SK-N-MC (cell line): ENCODE measurements at regions not wholly inside any gene's neighbourhood (a gene's known extent, or its start where the extent isn't known, plus 50 kb on each side); places are given as distances from the start of the nearest gene placed in this dataset.

Experiments used
- DNase-seq: peaks from one replicate; pipeline ENCODE4 v3.0.0-alpha.2; 2011; ENCODE audit warnings: low read depth, low spot score
- H3K27ac ChIP-seq: fragments of 200-600 bp; sonication (generic); 2 replicates; pipeline ENCODE4 v1.5.1; 2016; ENCODE audit warnings: mixed run types
- H3K36me3 ChIP-seq: fragments of 200-600 bp; sonication (generic); 2 replicates; pipeline ENCODE4 v1.6.1; 2017; ENCODE audit warnings: antibody characterized with exemption, low read length, mixed read lengths; ENCODE audit not compliant: insufficient read depth
- H3K4me3 ChIP-seq: fragments of 200-600 bp; sonication (generic); 2 replicates; pipeline ENCODE4 v1.5.1; 2016
- H3K9ac ChIP-seq: fragments of 200-600 bp; sonication (generic); 2 replicates; pipeline ENCODE4 v1.8.0; 2017; ENCODE audit warnings: mixed run types, mixed read lengths; ENCODE audit not compliant: insufficient read length
- H3K9me3 ChIP-seq: fragments of 200-600 bp; sonication (generic); 2 replicates; pipeline ENCODE4 v1.6.1; 2017; ENCODE audit warnings: low read depth, mild to moderate bottlenecking, antibody characterized with exemption, low read length, moderate library complexity, mixed read lengths
- EZH2 ChIP-seq: fragments of 200-600 bp; sonication (generic); IDR thresholded peaks from one replicate; pipeline ENCODE4 v1.6.1; 2017; ENCODE audit warnings: antibody characterized with exemption
- FOXP2 ChIP-seq: optimal IDR thresholded peaks from 2 replicates; pipeline ENCODE3; 2011; ENCODE audit warnings: mild to moderate bottlenecking, moderate library complexity; ENCODE audit not compliant: insufficient read depth; ENCODE audit errors: extremely low read length, control extremely low read depth
- POLR2AphosphoS5 ChIP-seq: IDR thresholded peaks from 2 replicates; pipeline ENCODE4 v1.6.1; 2012; ENCODE audit warnings: mild to moderate bottlenecking, low read depth, low read length, borderline replicate concordance

DNA sequence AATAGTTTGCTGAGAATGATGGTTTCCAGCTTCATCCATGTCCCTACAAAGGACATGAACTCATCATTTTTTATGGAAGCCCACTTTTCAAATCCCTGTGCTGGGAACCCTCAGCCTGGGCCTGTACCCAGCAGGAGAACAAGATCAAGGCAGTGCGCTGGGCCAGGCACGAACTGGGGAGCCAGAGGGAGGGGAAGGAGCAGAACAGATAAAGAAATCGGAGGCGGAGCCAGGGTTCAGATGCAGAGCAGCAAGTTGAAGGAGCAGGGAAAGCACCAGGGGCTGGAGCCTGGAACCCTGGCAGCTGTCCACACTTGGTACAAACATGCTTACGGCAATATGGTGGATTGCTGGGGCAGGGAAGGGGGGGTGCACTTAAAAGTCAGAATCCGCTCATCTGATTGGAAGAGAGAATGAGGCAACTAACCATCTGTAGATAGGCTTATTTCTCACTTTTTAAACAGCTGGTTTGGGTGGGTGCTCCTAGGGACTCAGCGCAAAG is 107.5 kb downstream of the NOG start:
- Histone ChIP-seq H3K36me3 (no peaks in the 10 kb centered on the region), H3K9me3 (no peaks in the 10 kb centered on the region), H3K9ac (no peak overlapping the region), H3K4me3 (no peak overlapping the region), H3K27ac (no peak overlapping the region)
- TF ChIP-seq POLR2AphosphoS5 (no peak), EZH2 (no peak)
- DNase-seq, result no peak

GRCh38 chr17:56707312-56708219 is 114.1 kb downstream of the NOG start:
- DNase-seq, result no peak
- H3K4me3 ChIP-seq, result no peak overlapping the region

DNA sequence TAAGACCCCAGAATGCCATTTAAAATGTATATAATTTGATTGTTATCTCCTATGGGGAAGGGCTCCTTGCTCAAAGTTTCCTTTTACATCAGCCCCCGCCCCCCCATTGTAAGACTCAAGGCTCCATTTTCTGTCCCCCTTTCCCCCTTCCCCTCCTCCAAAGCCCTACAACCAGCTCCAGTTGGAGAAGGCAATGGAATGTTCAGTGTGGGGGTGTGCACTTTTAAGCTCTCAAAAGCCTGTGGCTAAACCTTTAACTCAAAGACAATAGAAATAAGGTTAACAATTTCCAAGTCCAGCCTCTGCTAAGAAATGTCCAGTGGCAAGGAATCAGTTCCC is 114.7 kb downstream of the NOG start:
- Histone ChIP-seq H3K4me3 (no peak overlapping the region), H3K36me3 (no peaks in the 10 kb centered on the region), H3K9ac (no peak overlapping the region), H3K9me3 (no peaks in the 10 kb centered on the region), H3K27ac (no peak overlapping the region)
- DNase-seq, result no peak
- no peak for TF ChIP-seq POLR2AphosphoS5
- TF ChIP-seq FOXP2, result no peak
- TF ChIP-seq EZH2, result no peak

More at GRCh38 chr17:56707312-56708219, 114.1 kb downstream of the NOG start:
- Histone ChIP-seq H3K9me3 (no peaks in the 10 kb centered on the region), H3K27ac (no peak overlapping the region), H3K9ac (no peak overlapping the region), H3K36me3 (no peaks in the 10 kb centered on the region)
- TF ChIP-seq FOXP2, result no peak
- no peak for TF ChIP-seq EZH2
- no peak for TF ChIP-seq POLR2AphosphoS5

DNA sequence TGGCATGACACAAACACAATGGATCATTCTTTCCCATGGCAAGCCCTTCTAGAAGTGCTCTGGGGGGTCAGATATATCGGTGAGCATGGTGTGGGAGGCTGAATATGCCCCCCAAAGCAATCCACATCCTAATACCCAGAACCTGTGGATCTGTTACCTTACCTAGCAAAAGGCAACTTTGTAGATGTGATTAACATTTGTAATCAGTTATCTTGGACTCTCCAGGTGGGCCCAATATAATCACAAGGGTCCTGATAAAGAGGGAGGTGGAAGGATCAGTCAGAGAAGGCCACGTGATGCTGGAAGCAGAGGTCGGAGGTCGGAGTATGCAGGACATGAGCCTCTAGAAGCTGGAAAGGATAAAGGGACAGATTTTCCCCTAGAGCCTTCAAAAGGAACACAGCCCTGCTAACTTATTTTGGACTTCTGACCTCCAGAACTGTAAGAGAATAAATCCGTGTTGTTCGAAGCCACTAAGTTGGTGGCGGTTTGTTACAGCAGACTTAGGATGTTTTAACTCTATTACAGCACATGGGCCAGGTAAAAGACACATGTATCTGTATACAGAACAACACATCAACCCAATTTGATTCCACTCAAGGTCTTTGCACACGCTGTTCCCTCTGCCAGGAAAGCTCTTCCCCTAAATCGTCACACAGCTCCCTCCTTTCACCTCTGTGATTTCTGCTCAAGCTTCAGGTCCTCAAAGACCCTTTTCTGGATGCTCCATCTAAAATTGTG is 115.3 kb downstream of the NOG start:
- no peak overlapping the region for H3K4me3 ChIP-seq
- no peak overlapping the region for H3K27ac ChIP-seq
- no peak for DNase-seq
- TF ChIP-seq FOXP2, result no peak
- TF ChIP-seq EZH2, result no peak
- no peak for TF ChIP-seq POLR2AphosphoS5
- no peak overlapping the region for H3K9ac ChIP-seq
- no peaks in the 10 kb centered on the region for H3K36me3 ChIP-seq
- no peaks in the 10 kb centered on the region for H3K9me3 ChIP-seq

DNA sequence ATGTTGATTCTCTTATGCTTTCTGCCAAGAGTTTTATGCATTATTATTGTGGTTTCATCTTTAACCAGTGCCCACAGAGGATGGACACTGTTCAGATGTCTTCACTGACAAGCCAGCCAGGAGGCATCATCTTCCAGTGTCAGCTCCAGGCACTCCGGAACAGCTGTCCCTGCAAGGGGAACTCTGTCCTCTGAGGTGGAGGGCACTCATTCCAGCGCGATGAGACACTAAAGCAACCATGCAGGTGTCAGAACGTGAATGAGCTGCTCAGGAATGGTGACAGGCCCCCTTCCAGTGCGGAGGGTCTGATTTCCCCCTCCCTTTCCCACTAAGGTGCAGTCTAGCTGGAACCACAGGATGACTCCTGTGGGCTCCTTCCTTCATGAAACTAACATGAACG is 117.5 kb downstream of the NOG start:
- Histone ChIP-seq H3K4me3 (no peak overlapping the region), H3K9me3 (no peaks in the 10 kb centered on the region), H3K36me3 (no peaks in the 10 kb centered on the region), H3K9ac (no peak overlapping the region), H3K27ac (no peak overlapping the region)
- DNase-seq, result no peak
- no peak for TF ChIP-seq EZH2
- no peak for TF ChIP-seq FOXP2
- no peak for TF ChIP-seq POLR2AphosphoS5

DNA sequence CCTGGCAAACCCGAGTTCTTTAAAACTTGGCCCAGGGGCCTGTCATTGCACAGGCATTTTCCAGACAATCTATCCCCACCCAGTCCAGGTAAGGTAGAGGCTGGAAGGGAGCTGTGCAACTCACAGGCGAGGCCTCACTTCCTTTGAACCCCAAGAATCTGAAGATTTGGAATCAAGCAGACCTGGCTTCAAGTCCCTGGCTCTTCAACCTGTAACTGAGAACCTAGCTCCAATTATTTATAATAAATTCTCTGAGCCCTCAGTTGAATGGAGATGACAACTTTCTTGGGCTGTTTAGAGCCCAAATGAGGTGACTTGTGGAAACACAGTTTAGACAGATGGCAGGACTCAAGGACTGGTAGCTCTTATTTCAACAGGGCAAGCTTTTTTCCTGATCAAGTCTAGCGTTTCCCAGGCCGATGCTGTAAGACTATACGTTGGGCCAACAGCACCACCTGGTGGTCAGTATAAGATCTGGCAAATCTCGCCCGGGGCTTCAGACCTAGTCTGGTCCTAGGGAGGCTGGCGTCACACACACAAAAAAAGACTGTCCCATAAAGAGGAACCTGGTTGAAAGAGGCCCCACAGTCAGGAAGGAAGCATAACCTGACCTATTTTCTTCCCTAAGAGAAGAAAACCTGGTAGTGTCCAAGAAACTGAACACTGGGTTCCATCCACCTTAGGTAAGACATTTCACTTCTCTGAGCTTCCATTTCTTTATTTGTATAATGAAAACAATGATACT is 117.9 kb downstream of the C17orf67 start:
- H3K4me3 ChIP-seq, result no peak overlapping the region
- H3K27ac ChIP-seq, result no peak overlapping the region
- H3K36me3 ChIP-seq, result no peaks in the 10 kb centered on the region
- no peak overlapping the region for H3K9ac ChIP-seq
- H3K9me3 ChIP-seq, result no peaks in the 10 kb centered on the region
- TF ChIP-seq POLR2AphosphoS5 (no peak), FOXP2 (no peak)
- DNase-seq, result peak; percentile 59

DNA sequence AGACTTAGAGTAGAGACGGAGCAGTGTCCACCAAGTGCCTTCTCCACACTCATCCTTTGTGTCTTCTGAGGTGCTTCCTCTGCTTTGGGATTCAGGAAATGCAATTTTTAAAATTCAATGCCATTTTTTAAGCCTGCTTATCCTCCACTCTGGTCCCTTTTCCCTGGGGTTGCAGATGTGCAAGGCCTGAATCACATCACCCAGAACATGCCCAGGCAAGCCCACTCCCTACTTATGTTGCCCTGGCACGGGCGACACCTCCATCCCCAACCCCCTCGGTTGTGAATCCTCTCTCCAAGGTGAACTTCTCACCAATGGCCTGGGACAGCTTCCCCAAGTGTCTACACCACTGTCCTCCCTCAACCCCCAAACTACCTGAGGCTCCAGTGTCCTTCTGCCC is 116.2 kb downstream of the C17orf67 start:
- no peak for TF ChIP-seq FOXP2
- TF ChIP-seq EZH2, result no peak
- TF ChIP-seq POLR2AphosphoS5, result no peak
- no peak overlapping the region for H3K4me3 ChIP-seq
- H3K36me3 ChIP-seq, result no peaks in the 10 kb centered on the region
- no peak overlapping the region for H3K27ac ChIP-seq
- H3K9ac ChIP-seq, result no peak overlapping the region
- no peak for DNase-seq
- no peaks in the 10 kb centered on the region for H3K9me3 ChIP-seq

GRCh38 chr17:56718515-56718914 is 115.2 kb downstream of the C17orf67 start:
- no peak overlapping the region for H3K4me3 ChIP-seq
- no peak overlapping the region for H3K27ac ChIP-seq
- no peaks in the 10 kb centered on the region for H3K9me3 ChIP-seq
- DNase-seq, result no peak
- TF ChIP-seq POLR2AphosphoS5 (no peak), FOXP2 (no peak), EZH2 (no peak)
- no peak overlapping the region for H3K9ac ChIP-seq
- H3K36me3 ChIP-seq, result no peaks in the 10 kb centered on the region
